GM13976 (cell line): ENCODE measurements at regions not wholly inside any gene's neighbourhood (a gene's known extent, or its start where the extent isn't known, plus 50 kb on each side); places are given as distances from the start of the nearest gene placed in this dataset.

ENCODE experiments used
- DNase-seq: peaks from one replicate; pipeline ENCODE4 v3.0.0; 2012; ENCODE audit warnings: low spot score
- in situ Hi-C: fragments of 300-500 bp; cut with MboI; formaldehyde crosslinking; loops from one replicate; pipeline ENCODE4 v1.12.0; 2022; ENCODE audit warnings: low sequenced_read_pairs, mixed read lengths, inconsistent platforms; ENCODE audit not compliant: unreplicated experiment
- TF ChIP-seq, protein P1 (sequence below): IDR thresholded peaks from 2 replicates; pipeline ENCODE4 v1.5.1; 2012; ENCODE audit warnings: borderline replicate concordance, mild to moderate bottlenecking; ENCODE audit not compliant: insufficient read depth; ENCODE audit errors: extremely low read depth, missing control alignments, control extremely low read depth

DNA sequence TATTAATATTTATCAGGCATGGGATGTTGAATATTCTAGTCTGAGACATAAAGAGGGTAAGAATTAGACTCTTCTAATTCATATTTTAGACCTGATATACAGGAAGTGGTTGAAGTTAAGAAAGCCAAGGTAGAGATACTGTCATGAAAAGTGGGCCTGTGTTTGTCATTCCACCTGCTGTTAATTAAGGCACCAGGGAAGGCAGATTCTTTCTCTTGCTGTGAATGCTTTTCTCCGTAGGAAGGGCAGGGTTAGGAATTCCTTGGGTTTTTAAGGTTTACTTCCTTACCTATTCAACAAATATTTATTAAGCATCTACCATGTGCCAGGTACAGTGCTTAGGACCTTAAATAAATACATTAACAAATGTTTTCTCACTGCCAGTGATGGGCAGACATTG lies 196.4 kb downstream of the CAVIN4 start:
- DNase-seq, result no peak
- TF ChIP-seq, protein P1, sequence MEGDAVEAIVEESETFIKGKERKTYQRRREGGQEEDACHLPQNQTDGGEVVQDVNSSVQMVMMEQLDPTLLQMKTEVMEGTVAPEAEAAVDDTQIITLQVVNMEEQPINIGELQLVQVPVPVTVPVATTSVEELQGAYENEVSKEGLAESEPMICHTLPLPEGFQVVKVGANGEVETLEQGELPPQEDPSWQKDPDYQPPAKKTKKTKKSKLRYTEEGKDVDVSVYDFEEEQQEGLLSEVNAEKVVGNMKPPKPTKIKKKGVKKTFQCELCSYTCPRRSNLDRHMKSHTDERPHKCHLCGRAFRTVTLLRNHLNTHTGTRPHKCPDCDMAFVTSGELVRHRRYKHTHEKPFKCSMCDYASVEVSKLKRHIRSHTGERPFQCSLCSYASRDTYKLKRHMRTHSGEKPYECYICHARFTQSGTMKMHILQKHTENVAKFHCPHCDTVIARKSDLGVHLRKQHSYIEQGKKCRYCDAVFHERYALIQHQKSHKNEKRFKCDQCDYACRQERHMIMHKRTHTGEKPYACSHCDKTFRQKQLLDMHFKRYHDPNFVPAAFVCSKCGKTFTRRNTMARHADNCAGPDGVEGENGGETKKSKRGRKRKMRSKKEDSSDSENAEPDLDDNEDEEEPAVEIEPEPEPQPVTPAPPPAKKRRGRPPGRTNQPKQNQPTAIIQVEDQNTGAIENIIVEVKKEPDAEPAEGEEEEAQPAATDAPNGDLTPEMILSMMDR, result no peak
- in situ Hi-C loops, result no loop called here

DNA sequence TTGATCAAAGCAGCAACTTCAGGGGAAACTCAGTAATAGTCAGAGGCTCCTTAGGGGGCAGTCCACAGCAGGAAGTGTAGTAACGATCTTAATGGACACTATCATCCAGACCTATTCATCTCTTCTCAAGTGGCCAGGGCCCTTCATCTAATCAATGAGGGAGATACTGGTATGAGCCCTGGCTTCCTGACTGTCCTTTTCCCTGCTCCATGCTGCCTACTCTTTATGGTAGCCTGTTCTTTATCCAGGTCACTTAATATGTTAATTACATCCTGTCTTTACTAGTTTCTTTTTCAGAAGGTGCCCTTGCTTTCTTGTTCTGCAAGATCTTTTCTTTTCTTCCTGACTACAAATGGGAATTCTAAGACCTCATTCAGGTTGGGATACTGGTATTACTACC lies 197.1 kb downstream of the CAVIN4 start:
- no peak for DNase-seq
- TF ChIP-seq, protein P1, result no peak
- in situ Hi-C loops, result no loop called here

DNA sequence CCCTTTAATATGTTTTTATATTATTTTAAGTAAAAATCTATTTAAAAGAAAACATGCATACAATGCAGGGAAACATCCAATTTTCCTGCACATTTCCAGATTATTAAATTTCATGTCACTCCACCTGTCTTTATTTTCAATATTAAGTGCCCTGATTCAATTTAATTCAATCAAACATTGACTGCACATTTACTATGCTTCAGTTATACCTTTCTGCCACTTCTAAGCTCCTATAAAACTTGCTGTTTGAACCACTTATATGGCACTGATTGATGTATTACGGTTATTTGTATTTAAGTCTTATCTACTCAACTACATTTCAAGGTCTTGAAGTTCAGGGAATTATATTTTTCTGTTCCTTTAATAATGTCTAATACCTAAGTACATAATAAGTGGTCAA lies 198.0 kb downstream of the CAVIN4 start:
- in situ Hi-C loops, result no loop called here
- no peak for DNase-seq
- TF ChIP-seq, protein P1, result no peak

DNA sequence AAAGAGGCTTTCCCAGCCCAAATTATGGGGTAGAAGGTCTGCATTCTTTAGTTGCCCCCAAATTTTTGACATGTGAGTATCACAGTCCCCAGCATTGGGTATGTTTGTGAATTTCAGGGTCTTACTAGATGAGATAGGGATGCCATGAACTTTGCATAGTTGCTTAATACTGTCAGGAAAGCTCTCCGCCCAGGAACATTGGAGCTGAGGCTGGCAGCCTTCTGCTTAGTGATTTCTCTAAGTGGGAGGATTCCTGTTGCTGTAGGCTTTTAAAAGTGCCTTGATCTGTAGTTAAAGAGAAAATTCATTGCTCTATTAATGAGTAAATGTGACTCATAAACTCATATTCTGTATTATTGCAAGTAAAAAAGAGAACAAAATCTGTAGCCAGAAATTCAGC lies 206.9 kb downstream of the CAVIN4 start:
- in situ Hi-C loops, result no loop called here
- TF ChIP-seq, protein P1, result no peak

DNA sequence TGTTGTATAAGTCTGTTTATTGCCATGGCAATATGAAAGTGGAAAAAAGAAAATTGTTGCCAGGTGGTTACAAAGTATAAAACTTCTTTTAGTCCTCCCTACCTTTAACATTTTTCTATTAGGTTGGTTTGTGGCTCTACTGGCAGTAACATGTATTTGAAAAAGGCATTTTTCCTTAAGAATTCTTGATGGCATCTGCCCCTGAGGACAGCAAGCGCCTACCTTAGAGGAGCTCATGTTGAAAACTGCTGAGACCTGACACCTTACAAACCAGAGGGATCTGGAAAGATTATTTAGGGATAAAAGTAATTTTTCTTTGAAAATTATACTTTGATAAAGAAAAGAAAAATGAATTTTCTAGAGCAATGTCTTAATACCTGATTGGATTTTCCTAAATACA lies 208.1 kb downstream of the CAVIN4 start:
- in situ Hi-C loops, result no loop called here
- no peak for DNase-seq

More for the DNA sequence above, 206.9 kb downstream of the CAVIN4 start:
- DNase-seq, result no peak

DNA sequence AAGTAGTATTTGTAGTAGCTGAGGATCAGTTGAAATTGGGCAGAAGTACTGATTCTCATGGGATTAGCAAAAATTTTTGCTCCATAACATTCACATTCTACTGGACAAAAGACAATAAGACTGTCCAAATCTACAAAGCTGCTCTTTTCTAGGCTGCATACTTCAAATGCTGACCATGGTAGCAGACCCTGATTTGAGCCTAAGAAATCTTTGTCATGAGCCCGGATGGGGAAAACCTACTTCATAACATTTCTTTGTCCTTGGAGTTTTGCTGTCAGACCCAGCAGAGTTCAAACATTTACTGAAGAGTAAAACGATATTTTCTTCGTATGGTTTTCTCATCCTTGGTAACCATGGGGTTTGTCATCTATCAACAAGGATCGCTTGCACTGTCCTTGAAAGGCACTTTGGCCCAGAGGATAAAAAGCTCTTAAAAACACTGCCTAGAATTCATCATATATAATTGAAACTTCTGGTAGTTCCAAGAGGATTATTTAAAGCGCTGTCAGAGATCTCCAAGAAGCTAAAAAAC lies 216.9 kb downstream of the CAVIN4 start:
- no peak for DNase-seq
- TF ChIP-seq, protein P1, result no peak
- in situ Hi-C loops, result no loop called here

More for the DNA sequence above, 208.1 kb downstream of the CAVIN4 start:
- TF ChIP-seq, protein P1, result no peak
